SU-DHL-6 (cell line): ENCODE measurements at regions not wholly inside any gene's neighbourhood (a gene's known extent, or its start where the extent isn't known, plus 50 kb on each side); places are given as distances from the start of the nearest gene placed in this dataset.

Source experiments
- H2AFZ ChIP-seq: fragments of 200-600 bp; sonication (generic); 2 replicates; pipeline ENCODE4 v1.6.1; 2014; ENCODE audit warnings: low read depth, mild to moderate bottlenecking, moderate library complexity, mixed read lengths, antibody characterized with exemption, low read length; ENCODE audit not compliant: severe bottlenecking
- H3F3A ChIP-seq: fragments of 200-600 bp; shearing (Covaris generic); 2 replicates; pipeline ENCODE4 v1.6.0; 2016; ENCODE audit warnings: antibody characterized with exemption, mild to moderate bottlenecking; ENCODE audit not compliant: insufficient read depth
- H3K27ac ChIP-seq: fragments of 200-600 bp; sonication (generic); 2 replicates; pipeline ENCODE4 v1.5.1; 2016; ENCODE audit warnings: low read depth, mild to moderate bottlenecking, low read length, moderate library complexity, mixed read lengths
- H3K27me3 ChIP-seq: fragments of 200-600 bp; sonication (generic), shearing (Covaris generic); 2 replicates; pipeline ENCODE4 v1.6.0; 2014; ENCODE audit warnings: mild to moderate bottlenecking, low read length
- H3K36me3 ChIP-seq: fragments of 200-600 bp; sonication (generic); 2 replicates; pipeline ENCODE4 v1.6.1; 2014; ENCODE audit warnings: mild to moderate bottlenecking, low read length, mixed read lengths
- H3K4me2 ChIP-seq: fragments of 300-600, 200-600 bp; shearing (Covaris generic), sonication (generic); 2 replicates; pipeline ENCODE4 v1.6.0; 2014; ENCODE audit warnings: low read length, low read depth, mild to moderate bottlenecking; ENCODE audit not compliant: poor library complexity, severe bottlenecking
- H3K4me3 ChIP-seq: fragments of 200-600 bp; sonication (generic); 2 replicates; pipeline ENCODE4 v1.5.1; 2014; ENCODE audit warnings: antibody characterized with exemption, low read length, mild to moderate bottlenecking, mixed read lengths; ENCODE audit not compliant: insufficient read depth, poor library complexity, severe bottlenecking
- H3K79me2 ChIP-seq: fragments of 200-600 bp; sonication (generic); 2 replicates; pipeline ENCODE4 v1.6.1; 2014; ENCODE audit warnings: mild to moderate bottlenecking, low read length, moderate library complexity; ENCODE audit not compliant: insufficient read depth
- H3K9ac ChIP-seq: fragments of 200-600 bp; sonication (generic); 2 replicates; pipeline ENCODE4 v1.7.0; 2014; ENCODE audit warnings: mild to moderate bottlenecking, low read length
- H3K9me2 ChIP-seq: fragments of 200-600 bp; sonication (generic); replicated peaks from 2 replicates; pipeline ENCODE4 v1.6.1; 2014; ENCODE audit warnings: low read length; ENCODE audit not compliant: insufficient read depth
- H3K9me3 ChIP-seq: fragments of 200-600 bp; sonication (generic); 2 replicates; pipeline ENCODE4 v1.6.1; 2014; ENCODE audit warnings: low read length, mixed read lengths; ENCODE audit not compliant: insufficient read depth
- H4K20me1 ChIP-seq: fragments of 200-600 bp; sonication (generic); 2 replicates; pipeline ENCODE4 v1.6.1; 2014; ENCODE audit warnings: low read depth, mild to moderate bottlenecking, antibody characterized with exemption, low read length, moderate library complexity, mixed read lengths
- CTCF ChIP-seq: fragments of 200-600 bp; sonication (generic); IDR thresholded peaks from one replicate; pipeline ENCODE4 v1.5.1; 2017; ENCODE audit warnings: antibody characterized with exemption, mild to moderate bottlenecking, low read length, moderate library complexity; ENCODE audit not compliant: insufficient read depth, poor library complexity, severe bottlenecking
- EZH2phosphoT487 ChIP-seq: fragments of 200-600 bp; sonication (generic), shearing (Covaris generic); conservative IDR thresholded peaks from 2 replicates; pipeline ENCODE4 v1.6.1; 2018; ENCODE audit warnings: mild to moderate bottlenecking, antibody characterized with exemption, low read length, moderate library complexity, mixed read lengths

GRCh38 chr2:240280621-240281020 lies 140.2 kb upstream of the OTOS start:
- Histone ChIP-seq H3K9me3 (no peaks in the 10 kb centered on the region), H3K4me2 (no peak overlapping the region), H2AFZ (no peak overlapping the region), H3K9me2 (no peaks in the 10 kb centered on the region), H3K36me3 (no peaks in the 10 kb centered on the region), H3K4me3 (no peak overlapping the region), H4K20me1 (no peaks in the 10 kb centered on the region), H3F3A (no peaks in the 10 kb centered on the region), H3K27me3 (no peaks in the 10 kb centered on the region), H3K27ac (no peak overlapping the region), H3K9ac (no peak overlapping the region), H3K79me2 (no peaks in the 10 kb centered on the region)
- TF ChIP-seq CTCF (no peak), EZH2phosphoT487 (no peak)

DNA sequence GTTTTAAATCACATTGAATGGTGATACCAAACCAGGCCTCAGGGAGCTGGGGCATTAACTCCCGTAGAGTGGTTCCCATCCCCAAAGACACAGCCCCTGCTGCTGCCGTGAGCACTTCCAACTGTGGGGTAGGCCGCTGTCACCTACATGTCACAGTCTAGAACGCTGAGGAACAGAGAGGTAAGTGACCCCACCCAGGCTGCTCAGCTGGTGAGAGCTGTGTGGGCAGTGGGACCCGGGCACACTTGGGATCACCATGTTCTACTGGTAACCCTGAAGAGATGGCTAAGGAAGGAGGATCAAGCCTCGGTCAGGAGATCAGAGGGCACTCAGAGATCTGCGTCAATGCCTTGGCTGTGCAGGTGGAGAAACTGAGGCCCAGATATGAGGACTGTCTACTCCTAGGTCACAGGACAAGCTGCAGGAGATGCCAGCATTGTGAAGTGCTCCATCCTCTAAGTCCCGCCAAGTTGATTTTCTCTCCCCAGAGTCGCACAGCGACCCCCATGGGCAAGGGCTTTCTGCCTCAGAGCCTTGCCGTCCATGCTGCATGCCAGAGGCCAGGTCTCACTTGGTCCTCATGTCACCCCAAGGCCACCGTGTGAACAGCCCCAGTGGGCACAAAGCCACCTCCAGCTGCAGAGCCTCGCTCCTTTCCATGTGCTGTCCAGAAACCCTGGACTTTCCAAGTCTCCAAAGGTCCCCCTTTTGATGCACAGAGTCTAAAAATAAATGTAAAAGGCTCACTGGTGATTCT lies 144.2 kb upstream of the OTOS start:
- Histone ChIP-seq H3K27ac (no peak overlapping the region), H3K9ac (no peak overlapping the region), H3K27me3 (no peaks in the 10 kb centered on the region), H3F3A (no peaks in the 10 kb centered on the region), H3K4me3 (no peak overlapping the region), H3K9me2 (no peaks in the 10 kb centered on the region), H2AFZ (no peak overlapping the region), H3K9me3 (no peaks in the 10 kb centered on the region), H4K20me1 (no peaks in the 10 kb centered on the region), H3K36me3 (no peaks in the 10 kb centered on the region), H3K4me2 (no peak overlapping the region), H3K79me2 (no peaks in the 10 kb centered on the region)
- TF ChIP-seq EZH2phosphoT487 (no peak), CTCF (no peak)

GRCh38 chr2:240285725-240286124 lies 145.3 kb upstream of the OTOS start:
- TF ChIP-seq CTCF (no peak), EZH2phosphoT487 (no peak)

More at GRCh38 chr2:240285725-240286124, 145.3 kb upstream of the OTOS start:
- H3K4me3 ChIP-seq, result no peak overlapping the region
- no peaks in the 10 kb centered on the region for H3K36me3 ChIP-seq
- H3K9ac ChIP-seq, result no peak overlapping the region
- no peak overlapping the region for H3K27ac ChIP-seq
- no peaks in the 10 kb centered on the region for H3K9me3 ChIP-seq
- H3K79me2 ChIP-seq, result no peaks in the 10 kb centered on the region
- no peaks in the 10 kb centered on the region for H4K20me1 ChIP-seq
- H3K9me2 ChIP-seq, result no peaks in the 10 kb centered on the region
- H2AFZ ChIP-seq, result no peak overlapping the region
- no peak overlapping the region for H3K4me2 ChIP-seq
- no peaks in the 10 kb centered on the region for H3F3A ChIP-seq
- no peaks in the 10 kb centered on the region for H3K27me3 ChIP-seq
